Endothelial cell of umbilical vein (primary cell): ENCODE measurements at regions not wholly inside any gene's neighbourhood (a gene's known extent, or its start where the extent isn't known, plus 50 kb on each side); places are given as distances from the start of the nearest gene placed in this dataset.

Experiments used
- BruUV-seq: library from RNA; stranded (reverse); fragments of 400-500 nt; replicated peaks from 2 replicates; lab custom pipeline; 2021; lab: Mats Ljungman, UMichigan
- CTCF ChIA-PET: fragments of 300-600, 350-600 bp; sonication (Branson Sonifier 250); formaldehyde crosslinking; loops from one replicate; lab custom pipeline; 2021; ENCODE audit warnings: antibody characterized with exemption, inconsistent platforms; lab: Charles Lee
- POLR2A ChIA-PET: fragments of 300-600, 350-600 bp; sonication (Branson Sonifier 250); formaldehyde crosslinking; loops from one replicate; lab custom pipeline; 2021; ENCODE audit warnings: antibody characterized with exemption, inconsistent platforms; lab: Charles Lee
- DNase-seq: peaks from one replicate; pipeline ENCODE4 v3.0.0-alpha.2; 2011; ENCODE audit warnings: low read depth, low spot score
- FAIRE-seq: peaks from 2 replicates; lab custom pipeline; 2011; peaks lifted over from hg19 to GRCh38; lab: Jason Lieb, UNC
- H2AFZ ChIP-seq: 2 replicates; pipeline ENCODE4 v1.6.0; 2012; ENCODE audit warnings: low read depth, low read length, control low read depth, inconsistent platforms
- H3K27ac ChIP-seq: 2 replicates; pipeline ENCODE4 v1.5.1; 2011; ENCODE audit warnings: low read depth, mild to moderate bottlenecking, control low read depth, low read length, moderate library complexity; ENCODE audit not compliant: insufficient read depth
- H3K27me3 ChIP-seq, 2 experiments: 2 replicates each; pipeline versions ENCODE4 v1.6.0 to v1.6.1; 2011; ENCODE audit warnings: low read length in 2 of 2, mixed read lengths in 1 of 2; ENCODE audit not compliant: control insufficient read depth in 2 of 2, insufficient read depth in 2 of 2
- H3K36me3 ChIP-seq, 2 experiments: 2 replicates in 1 of 2; 3 replicates in 1 of 2; pipeline ENCODE4 v1.5.1; 2011; ENCODE audit warnings: low read length in 2 of 2, mild to moderate bottlenecking in 1 of 2, moderate library complexity in 1 of 2; ENCODE audit not compliant: control insufficient read depth in 2 of 2, insufficient read depth in 2 of 2; ENCODE audit errors: extremely low read depth in 1 of 2
- H3K4me1 ChIP-seq: 3 replicates; pipeline ENCODE4 v1.5.1; 2011; ENCODE audit warnings: mild to moderate bottlenecking, low read length; ENCODE audit not compliant: control insufficient read depth, insufficient read depth; ENCODE audit errors: extremely low read depth
- H3K4me2 ChIP-seq: 2 replicates; pipeline ENCODE4 v1.6.1; 2011; ENCODE audit warnings: low read length, control low read depth, mixed read lengths; ENCODE audit not compliant: insufficient read depth
- H3K4me3 ChIP-seq, 3 experiments: fragments of 200-600 bp in 1 of 3; sonication (generic), shearing (Covaris generic) in 1 of 3; replicated peaks in 1 of 3; 2 replicates each; pipeline ENCODE4 v1.5.1; 2011 to 2016; ENCODE audit warnings: control low read depth in 3 of 3, low read length in 3 of 3, mild to moderate bottlenecking in 2 of 3, inconsistent platforms in 1 of 3, low read depth in 1 of 3, moderate library complexity in 1 of 3; ENCODE audit not compliant: insufficient read depth in 1 of 3
- H3K79me2 ChIP-seq: 2 replicates; pipeline ENCODE4 v1.6.0; 2012; ENCODE audit warnings: low read length, inconsistent platforms; ENCODE audit not compliant: control insufficient read depth, insufficient read depth
- H3K9ac ChIP-seq: replicated peaks from 2 replicates; pipeline ENCODE3; 2011; ENCODE audit warnings: low read length, control low read depth; ENCODE audit not compliant: insufficient read depth; ENCODE audit errors: extremely low read depth
- H3K9me1 ChIP-seq: replicated peaks from 3 replicates; pipeline ENCODE4 v1.6.0; 2011; ENCODE audit warnings: mild to moderate bottlenecking, low read length; ENCODE audit not compliant: control insufficient read depth, insufficient read depth; ENCODE audit errors: extremely low read depth
- H3K9me3 ChIP-seq: replicated peaks from 2 replicates; pipeline ENCODE4 v1.5.1; 2012; ENCODE audit warnings: low read length, inconsistent platforms; ENCODE audit not compliant: control insufficient read depth, insufficient read depth
- H4K20me1 ChIP-seq: replicated peaks from 2 replicates; pipeline ENCODE3; 2011; ENCODE audit warnings: mild to moderate bottlenecking, low read length; ENCODE audit not compliant: control insufficient read depth, insufficient read depth; ENCODE audit errors: extremely low read depth
- CTCF ChIP-seq, 2 donors: IDR thresholded peaks; 1 replicate in 1 of 2; 2 replicates in 1 of 2; pipeline ENCODE4 v1.5.1; 2011; ENCODE audit warnings: low read length in 2 of 2, mild to moderate bottlenecking in 2 of 2, moderate library complexity in 2 of 2, control low read depth in 1 of 2, inconsistent platforms in 1 of 2, low read depth in 1 of 2; ENCODE audit not compliant: insufficient read depth in 1 of 2; ENCODE audit errors: extremely low read depth in 1 of 2
- EZH2 ChIP-seq: IDR thresholded peaks from 2 replicates; pipeline ENCODE4 v1.6.1; 2012; ENCODE audit warnings: borderline replicate concordance, low read depth, mild to moderate bottlenecking, moderate library complexity, low read length, inconsistent platforms; ENCODE audit not compliant: severe bottlenecking
- FOS ChIP-seq: IDR thresholded peaks from 2 replicates; pipeline ENCODE4 v1.6.1; 2011; ENCODE audit warnings: mild to moderate bottlenecking, low read length, moderate library complexity, borderline replicate concordance; ENCODE audit not compliant: insufficient read depth
- GATA2 ChIP-seq: IDR thresholded peaks from 2 replicates; pipeline ENCODE4 v1.7.0; 2011; ENCODE audit warnings: low read depth, mild to moderate bottlenecking, moderate library complexity, mixed read lengths, low read length; ENCODE audit not compliant: insufficient read length, insufficient read depth
- JUN ChIP-seq: IDR thresholded peaks from 2 replicates; pipeline ENCODE4 v1.6.1; 2011; ENCODE audit warnings: borderline replicate concordance, low read depth; ENCODE audit not compliant: insufficient read length, insufficient read depth
- MYC ChIP-seq: IDR thresholded peaks from one replicate; pipeline ENCODE4 v1.6.1; 2011; ENCODE audit warnings: mild to moderate bottlenecking, low read depth, low read length
- POLR2A ChIP-seq: IDR thresholded peaks from 2 replicates; pipeline ENCODE4 v1.6.1; 2012; ENCODE audit warnings: low read depth, mild to moderate bottlenecking, control low read depth, low read length
- POLR2AphosphoS5 ChIP-seq: IDR thresholded peaks from 2 replicates; pipeline ENCODE4 v1.6.1; 2012; ENCODE audit warnings: low read depth, mild to moderate bottlenecking, control low read depth, low read length, moderate library complexity; ENCODE audit not compliant: insufficient read depth
- dilution Hi-C: fragments of 300-500 bp; cut with MboI; formaldehyde crosslinking; loops from one replicate; pipeline ENCODE4 v1.15.0; 2019; ENCODE audit warnings: low sequenced_read_pairs; ENCODE audit not compliant: extremely low pct_ligation_motif_present
- intact Hi-C: fragments of 100-400 bp; cut with micrococcal nuclease; formaldehyde crosslinking; loops from one replicate; pipeline ENCODE4 v1.10.0; 2022

GRCh38 chrX:39733745-39734144, 364.0 kb downstream of the BCOR start:
- DNase-seq (no peak), FAIRE-seq (no peak)
- Histone ChIP-seq H4K20me1 (no peaks in the 10 kb centered on the region), H3K36me3 (no peaks in the 10 kb centered on the region), H3K79me2 (no peaks in the 10 kb centered on the region), H3K4me1 (peaks cover 18% of the 10 kb centered on the region), H3K4me3 (no peak overlapping the region), H3K27ac (no peak overlapping the region), H3K9me3 (no peaks in the 10 kb centered on the region), H3K9ac (no peak overlapping the region), H3K9me1 (no peaks in the 10 kb centered on the region), H3K27me3 (no peaks in the 10 kb centered on the region), H2AFZ (no peak overlapping the region), H3K4me2 (no peak overlapping the region)
- dilution Hi-C loops (no loop called here), intact Hi-C loops (loop anchor here (5.0 kb wide), 2 partner anchors 364 to 424 kb away; partner anchors contain the start of gene BCOR)
- POLR2A ChIA-PET = no interaction called here
- CTCF ChIA-PET = no interaction called here
- no peak for TF ChIP-seq MYC
- no peak for TF ChIP-seq FOS
- no peak for TF ChIP-seq JUN
- no peak for TF ChIP-seq GATA2
- no peak for TF ChIP-seq POLR2AphosphoS5
- no peak for TF ChIP-seq POLR2A
- no peak for TF ChIP-seq CTCF (IDR thresholded peaks at IDR 0.05; ENCODE audit: extremely low read depth in 1 of 2, insufficient read depth in 1 of 2, low read depth in 1 of 2, low read length in 2 of 2)
- TF ChIP-seq EZH2 = no peak
- BruUV-seq = no TSS peak
